ENCODE measurements at regions not wholly inside any gene's neighbourhood (a gene's known extent, or its start where the extent isn't known, plus 50 kb on each side); places are given as distances from the start of the nearest gene placed in this dataset.

DNA sequence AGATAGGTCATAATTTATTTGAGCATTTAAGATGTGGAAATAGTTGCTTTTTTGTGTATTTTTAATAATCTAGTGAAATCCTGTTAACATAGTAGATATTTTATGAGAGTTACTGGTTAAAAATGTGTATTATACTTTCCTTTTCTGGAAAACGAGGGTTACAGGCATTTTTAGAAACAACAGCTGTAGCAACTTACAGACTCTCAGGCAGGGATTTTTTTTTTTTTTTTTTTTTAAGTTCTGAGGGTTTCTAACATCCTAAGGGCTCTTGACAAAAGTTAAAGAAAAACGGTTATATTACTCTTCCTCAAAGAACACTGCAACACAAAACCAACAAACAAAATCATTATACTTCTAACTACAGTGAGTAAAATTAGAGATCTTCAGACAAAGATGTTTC, 205.9 kb downstream of the ACKR3 start:
- no peaks in the 10 kb centered on the region; a peak in 1 of 7 replicates for H3K4me1 ChIP-seq (replicated peaks in 1 of 4; ENCODE audit: control insufficient read depth in 3 of 4, insufficient read depth in 4 of 4, low read length in 3 of 4)
- no peak overlapping the region for H2BK5ac ChIP-seq (ENCODE audit: low read depth, low read length)
- no peak overlapping the region for H2BK12ac ChIP-seq (ENCODE audit: low read depth, low read length)
- no peak overlapping the region for H3K27ac ChIP-seq (ENCODE audit: low read depth, low read length)
- H3K36me3 ChIP-seq (ENCODE audit: control insufficient read depth in 2 of 4, insufficient read depth in 4 of 4, low read length in 3 of 4): no peaks in the 10 kb centered on the region
- H2BK120ac ChIP-seq (replicated peaks; ENCODE audit: low read depth, low read length): no peak overlapping the region
- H4K8ac ChIP-seq (ENCODE audit: extremely low read depth, insufficient read depth, low read length): no peak overlapping the region
- no peak overlapping the region for H4K91ac ChIP-seq (replicated peaks; ENCODE audit: insufficient read length, low read length)
- no peak overlapping the region for H3K4me2 ChIP-seq (ENCODE audit: insufficient read depth in 1 of 2, low read depth in 2 of 2, low read length in 2 of 2)
- H3K79me1 ChIP-seq (ENCODE audit: low read depth, low read length): no peaks in the 10 kb centered on the region
- no peak overlapping the region for H3K9ac ChIP-seq (replicated peaks in 1 of 4; ENCODE audit: extremely low read depth in 1 of 4, low read depth in 3 of 4, low read length in 3 of 4)
- no peak overlapping the region for H2AFZ ChIP-seq (ENCODE audit: low read length)
- 71% methylated on average over 2 of the region's 2 CpGs; no CpG with 5 or more reads in 1 of the 2 experiments for WGBS, 2 experiments (ENCODE audit: extremely low coverage in 1 of 2, insufficient coverage in 1 of 2, insufficient read length in 1 of 2, insufficient replicate concordance in 2 of 2, low coverage in 1 of 2, low lambda C conversion rate in 2 of 2, missing lambda C conversion rate in 1 of 2)
- H3K23ac ChIP-seq (ENCODE audit: insufficient read length): no peak overlapping the region
- H2BK20ac ChIP-seq (ENCODE audit: low read length): no peak overlapping the region
- ChIA-PET POLR2A (ENCODE audit: partially characterized antibody) (no interaction called here), CTCF (ENCODE audit: partially characterized antibody) (interaction anchor here (0.7 kb wide), 1 partner anchor 423 kb away, joined by 3 read pairs; no protein-coding TSS in a partner anchor)
- H4K5ac ChIP-seq (ENCODE audit: insufficient read length, low read depth, low read length): no peak overlapping the region
- no peak overlapping the region for H3K14ac ChIP-seq (ENCODE audit: insufficient read length)
- H2BK15ac ChIP-seq (ENCODE audit: low read length): no peak overlapping the region
- no peak overlapping the region for H3K4ac ChIP-seq (replicated peaks; ENCODE audit: insufficient read length, low read depth, low read length)
- H4K20me1 ChIP-seq (replicated peaks in 1 of 2; ENCODE audit: control insufficient read depth in 1 of 2, insufficient read depth in 2 of 2, low read length in 2 of 2): no peaks in the 10 kb centered on the region
- no peak for FAIRE-seq
- H3K18ac ChIP-seq (ENCODE audit: extremely low read depth, low read length): no peak overlapping the region
- H3K9me3 ChIP-seq (ENCODE audit: insufficient read depth in 2 of 2, low read depth in 1 of 2, low read length in 1 of 2): no peaks in the 10 kb centered on the region
- no peaks in the 10 kb centered on the region for H3K79me2 ChIP-seq (ENCODE audit: control insufficient read depth in 1 of 2, insufficient read depth in 2 of 2, low read length in 2 of 2)
- no peak overlapping the region for H3K4me3 ChIP-seq (ENCODE audit: extremely low read depth in 1 of 4, insufficient read depth in 2 of 4, low read depth in 3 of 4, low read length in 4 of 4)
- H3K27me3 ChIP-seq (replicated peaks in 1 of 4; ENCODE audit: control insufficient read depth in 3 of 4, extremely low read depth in 1 of 4, insufficient read depth in 3 of 4, low read length in 3 of 4): no peaks in the 10 kb centered on the region
- TF ChIP-seq CBX5 (IDR thresholded peaks at IDR 0.05; ENCODE audit: low read depth, low read length) (no peak), ASH2L (IDR thresholded peaks at IDR 0.05; ENCODE audit: low read length) (no peak), SRF (IDR thresholded peaks at IDR 0.05; ENCODE audit: low read depth, low read length) (no peak), CHD2 (IDR thresholded peaks at IDR 0.05; ENCODE audit: low read length) (no peak), KDM4A (IDR thresholded peaks at IDR 0.05; ENCODE audit: low read depth, low read length, severe bottlenecking) (no peak), KDM5A (IDR thresholded peaks at IDR 0.05; ENCODE audit: low read length) (no peak), EGR1 (IDR thresholded peaks at IDR 0.05; ENCODE audit: borderline replicate concordance, low read depth, low read length) (no peak), SAP30 (IDR thresholded peaks at IDR 0.05; ENCODE audit: insufficient read depth, insufficient replicate concordance, low read length) (no peak), RFX5 (IDR thresholded peaks at IDR 0.05; ENCODE audit: borderline replicate concordance, low read depth, low read length) (no peak), TBP (IDR thresholded peaks at IDR 0.05; ENCODE audit: low read depth, low read length) (no peak)
- DNase-seq (ENCODE audit: low read depth in 1 of 2, low spot score in 2 of 2): no peak
- H3K23me2 ChIP-seq (ENCODE audit: low read depth, low read length): no peaks in the 10 kb centered on the region
- H2AK5ac ChIP-seq (ENCODE audit: low read depth, low read length): no peak overlapping the region
- no peak overlapping the region for H3K56ac ChIP-seq (replicated peaks; ENCODE audit: insufficient read length, low read depth, low read length)

Data from H1 (cell line).